Right lobe of liver (tissue), 6 donors: ENCODE measurements at regions not wholly inside any gene's neighbourhood (a gene's known extent, or its start where the extent isn't known, plus 50 kb on each side); places are given as distances from the start of the nearest gene placed in this dataset.

ENCODE experiments used
- ATAC-seq, 4 donors: fragments of 200-7000 bp; cut with Tn5 transposase; one replicate each; pipeline ENCODE4 v1.9.1; 2020; ENCODE audit warnings: mild to moderate bottlenecking in 4 of 4, moderate library complexity in 4 of 4
- DNase-seq, 3 donors: peaks; one replicate each; pipeline ENCODE4 v3.0.0-alpha.2; 2020
- H3K27ac ChIP-seq, 3 donors: fragments of 200-600 bp; one replicate each; pipeline ENCODE4 v1.8.0; 2022
- H3K27me3 ChIP-seq, 2 donors: fragments of 200-600 bp; one replicate each; pipeline ENCODE4 v1.8.0; 2022
- H3K36me3 ChIP-seq, 4 donors: fragments of 200-600 bp; sonication (generic) in 1 of 4; one replicate each; pipeline versions ENCODE4 v1.5.1 to v1.8.0; 2017 to 2022; ENCODE audit warnings: control low read depth in 1 of 4
- H3K4me1 ChIP-seq, 4 donors: fragments of 200-600 bp; sonication (generic) in 1 of 4; one replicate each; pipeline versions ENCODE4 v1.5.1 to v1.8.0; 2017 to 2022; ENCODE audit warnings: control low read depth in 1 of 4
- H3K4me3 ChIP-seq, 3 donors: fragments of 200-600 bp; one replicate each; pipeline ENCODE4 v1.8.0; 2022
- H3K9me3 ChIP-seq, 4 donors: fragments of 200-600 bp; sonication (generic) in 1 of 4; one replicate each; pipeline versions ENCODE4 v1.5.1 to v1.8.0; 2017 to 2022; ENCODE audit warnings: control low read depth in 1 of 4
- CTCF ChIP-seq, 4 donors: fragments of 200-600 bp in 3 of 4; fragments of 450-650 bp in 1 of 4; IDR thresholded peaks; one replicate each; pipeline versions ENCODE4 v1.5.1 to v1.8.0; 2016 to 2022; ENCODE audit warnings: antibody characterized with exemption in 4 of 4, mild to moderate bottlenecking in 2 of 4
- POLR2A ChIP-seq: fragments of 450-650 bp; IDR thresholded peaks from one replicate; pipeline ENCODE4 v1.6.1; 2017; ENCODE audit warnings: antibody characterized with exemption, mild to moderate bottlenecking
- WGBS: methylation state at CpG from one replicate; pipeline ENCODE4 v1.1.6; 2018; ENCODE audit warnings: low coverage, low lambda C conversion rate; ENCODE audit not compliant: insufficient coverage; ENCODE audit errors: missing lambda C conversion rate; 5-methylcytosine and 5-hydroxymethylcytosine counted together
- intact Hi-C, 2 donors: fragments of 100-400 bp; cut with DNase I; formaldehyde crosslinking; loops; one replicate each; pipeline versions ENCODE4 v1.11.2 to v1.14.1; 2022
- donor health status: DM: no; HTN: yes; CAD: no.
- donor health status: DM: no; HTN: no; CAD: no.
- donor health status: DM: no; HTN: no; CAD: no.
- donor health status: DM: no; HTN: yes; CAD: no.
- donor health status: DM: no; HTN: yes; CAD: no.

GRCh38 chr9:89756891-89757537, 152.2 kb downstream of the GADD45G start:
- WGBS, result 40% methylated on average over 2 of the region's 8 CpGs
- H3K4me1 ChIP-seq, result peaks cover 0 to 24% (median 11%) of the 10 kb centered on the region in 4 donors

GRCh38 chr9:89757776-89758528, 153.1 kb downstream of the GADD45G start:
- Histone ChIP-seq H3K27me3 (no peaks in the 10 kb centered on the region), H3K4me1 (peaks cover 0 to 24% (median 11%) of the 10 kb centered on the region in 4 donors), H3K36me3 (no peaks in the 10 kb centered on the region), H3K9me3 (no peaks in the 10 kb centered on the region), H3K27ac (peak overlapping the region in 2 of 3 donors; percentile 52 to 59), H3K4me3 (no peak overlapping the region)
- DNase-seq, result no peak
- ATAC-seq, result no peak
- intact Hi-C loops, result no loop called here
- 82% methylated on average over 3 of the region's 12 CpGs for WGBS
- no peak for TF ChIP-seq POLR2A
- no peak for TF ChIP-seq CTCF (IDR thresholded peaks at IDR 0.05)

More at GRCh38 chr9:89756891-89757537, 152.2 kb downstream of the GADD45G start:
- ATAC-seq, result peak; percentile 92 to 93 (median 93)
- DNase-seq, result peak; percentile 86 to 94 (median 93)
- H3K27ac ChIP-seq, result peak overlapping the region in 2 of 3 donors; percentile 52 to 59
- no peak for TF ChIP-seq POLR2A
- TF ChIP-seq CTCF (IDR thresholded peaks at IDR 0.05), result no peak
- no peaks in the 10 kb centered on the region for H3K36me3 ChIP-seq
- H3K4me3 ChIP-seq, result no peak overlapping the region
- no peaks in the 10 kb centered on the region for H3K27me3 ChIP-seq
- no peaks in the 10 kb centered on the region for H3K9me3 ChIP-seq
- intact Hi-C loops, result no loop called here

- TF ChIP-seq POLR2A (no peak), CTCF (IDR thresholded peaks at IDR 0.05) (no peak)
- DNase-seq (no peak), ATAC-seq (no peak)
- Histone ChIP-seq H3K27ac (no peak overlapping the region), H3K27me3 (no peaks in the 10 kb centered on the region), H3K4me1 (peaks cover 0 to 24% (median 11%) of the 10 kb centered on the region in 4 donors), H3K4me3 (no peak overlapping the region), H3K36me3 (no peaks in the 10 kb centered on the region), H3K9me3 (no peaks in the 10 kb centered on the region)
- intact Hi-C loops, result no loop called here
- WGBS, result 72% methylated on average over 9 of the region's 9 CpGs
Observed at GRCh38 chr9:89759572-89759971, 154.8 kb downstream of the GADD45G start.

- DNase-seq (no peak), ATAC-seq (peak in 3 of 4 donors; percentile 19 to 44 (median 24))
- Histone ChIP-seq H3K4me1 (peaks cover 0 to 24% (median 11%) of the 10 kb centered on the region in 4 donors), H3K27me3 (no peaks in the 10 kb centered on the region), H3K4me3 (no peak overlapping the region), H3K27ac (no peak overlapping the region), H3K9me3 (no peaks in the 10 kb centered on the region), H3K36me3 (no peaks in the 10 kb centered on the region)
- no peak for TF ChIP-seq POLR2A
- TF ChIP-seq CTCF (IDR thresholded peaks at IDR 0.05), result no peak
- intact Hi-C loops, result no loop called here
- WGBS, result 57% methylated on average over 3 of the region's 6 CpGs
Observed at GRCh38 chr9:89760123-89760522, 155.3 kb downstream of the GADD45G start.
